AG08395 (cell line): ENCODE measurements at regions not wholly inside any gene's neighbourhood (a gene's known extent, or its start where the extent isn't known, plus 50 kb on each side); places are given as distances from the start of the nearest gene placed in this dataset.
"Not testable (repeated sequence)": the region's sequence is repeated elsewhere in the genome, so short reads cannot be mapped to it uniquely, and the experiment has no call there.

Experiments
- DNase-seq: peaks from one replicate; pipeline ENCODE4 v3.0.0; 2012; ENCODE audit warnings: mixed read lengths, low spot score

- DNase-seq, result not testable (repeated sequence)
Observed at GRCh38 chr6:57985734-57986133, 668.3 kb downstream of the PRIM2 start.

DNA sequence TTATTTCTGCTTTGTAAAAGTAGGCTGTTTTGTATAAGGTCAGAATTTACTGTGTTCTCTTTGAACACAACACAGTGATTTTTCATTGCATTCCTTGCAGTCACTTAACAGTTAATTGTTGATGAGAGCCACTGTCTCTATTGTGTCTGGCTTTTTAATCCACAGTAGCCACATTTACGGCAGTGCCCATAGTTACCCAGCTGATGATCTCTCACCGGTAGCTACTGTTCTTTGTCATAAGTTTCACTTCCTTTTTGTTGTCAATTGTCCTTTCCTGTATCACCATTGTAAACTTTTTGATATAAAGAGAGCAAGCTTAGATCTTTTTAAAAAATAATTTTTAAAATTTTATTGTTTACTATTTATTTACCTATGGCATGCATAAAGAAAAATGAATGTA, 669.2 kb downstream of the PRIM2 start:
- not testable (repeated sequence) for DNase-seq

DNA sequence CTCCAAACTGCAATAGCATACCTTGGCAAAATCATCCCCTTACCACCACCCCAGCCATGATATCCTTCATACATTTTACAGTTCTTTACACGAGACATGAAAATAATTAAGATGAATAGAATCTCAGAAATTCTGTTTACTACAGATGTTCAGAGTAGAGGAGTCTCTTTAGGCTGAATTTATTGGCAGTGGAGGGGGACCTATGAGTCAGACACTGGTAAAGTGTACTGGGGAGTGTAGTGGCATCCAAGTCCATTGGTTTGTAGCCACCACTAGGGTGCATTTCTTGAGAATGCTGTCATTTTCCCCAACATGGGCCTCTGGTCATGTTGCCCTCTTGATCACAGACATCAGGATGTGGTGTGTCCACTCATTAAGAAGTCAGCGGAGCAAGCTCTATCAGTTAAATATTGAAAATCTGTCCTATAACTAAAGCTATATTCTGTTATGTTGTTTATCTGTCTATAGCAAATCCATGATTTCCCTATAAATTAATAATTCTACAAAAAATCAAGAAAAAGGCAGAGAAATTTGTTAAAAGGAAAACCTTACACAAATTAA, 672.2 kb downstream of the PRIM2 start:
- DNase-seq, result not testable (repeated sequence)

DNA sequence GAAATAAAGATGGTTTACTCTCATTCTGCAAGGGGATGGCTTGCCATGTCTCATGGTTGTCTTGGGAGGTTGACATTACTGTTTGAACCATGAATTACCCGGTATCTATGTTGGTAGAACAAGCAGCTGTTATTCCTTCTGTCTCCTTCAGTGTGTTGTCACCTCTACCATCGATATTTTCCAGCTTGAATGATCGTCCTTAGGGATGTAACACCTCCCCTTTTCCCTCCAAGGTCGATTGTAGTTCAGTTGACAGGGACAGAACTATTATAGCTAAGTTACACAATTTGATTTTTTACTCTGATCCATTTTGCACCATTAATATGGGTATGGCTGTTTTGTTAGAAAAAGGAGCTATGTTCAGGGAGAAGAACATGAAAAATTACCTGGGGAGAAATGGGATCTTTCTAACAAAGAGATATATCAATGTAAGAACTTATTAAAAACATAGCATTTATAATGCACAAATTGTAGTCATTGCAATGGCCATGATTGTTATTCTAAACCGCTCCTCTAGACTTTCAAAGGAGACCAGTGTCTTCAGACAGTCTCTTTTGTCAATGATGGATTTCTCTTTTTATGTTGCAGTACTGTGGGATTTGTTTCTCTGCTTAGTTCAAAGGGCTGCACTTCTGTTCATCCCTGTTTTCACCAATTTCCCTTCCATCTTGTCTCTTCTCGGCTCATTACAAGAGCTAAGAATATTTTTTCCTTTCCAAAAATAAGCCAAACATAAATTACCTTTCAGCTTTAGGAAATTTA, 681.6 kb downstream of the PRIM2 start:
- DNase-seq, result not testable (repeated sequence)

GRCh38 chr6:58000233-58000632, 682.8 kb downstream of the PRIM2 start:
- not testable (repeated sequence) for DNase-seq

DNA sequence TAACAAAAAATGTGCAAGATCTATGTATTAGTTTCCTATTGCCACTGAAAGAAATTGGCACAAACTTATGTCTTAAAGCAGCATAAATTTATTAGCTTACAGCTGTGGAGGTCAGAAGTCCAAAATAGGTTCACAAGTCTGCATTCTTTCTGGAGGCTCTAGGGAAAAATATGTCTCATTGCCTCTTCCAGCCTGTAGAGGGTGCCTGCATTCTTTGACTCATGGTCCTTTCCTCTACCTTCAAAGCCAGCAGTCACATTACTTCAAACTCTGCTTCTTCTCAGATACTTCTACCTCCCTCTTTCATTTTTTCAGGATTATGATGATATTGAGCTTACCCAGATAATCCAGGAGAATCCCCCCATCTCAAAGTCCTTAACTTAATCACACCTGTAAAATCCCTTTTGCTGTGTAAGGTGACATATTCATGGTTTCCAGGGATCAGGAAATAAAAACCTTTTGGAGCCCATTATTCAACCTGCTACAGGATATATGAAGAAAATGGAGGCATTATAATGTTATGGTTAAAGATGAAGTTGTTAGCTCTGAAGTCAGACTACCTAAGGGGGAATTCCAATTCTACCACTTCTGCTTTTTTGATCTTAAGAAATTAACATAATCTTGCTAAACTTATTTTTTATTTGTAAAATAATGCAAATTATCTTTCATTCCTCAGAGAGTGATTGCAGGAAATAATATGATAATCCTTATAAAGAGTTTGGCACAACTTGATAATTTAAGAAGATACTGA, 686.2 kb downstream of the PRIM2 start:
- not testable (repeated sequence) for DNase-seq

DNA sequence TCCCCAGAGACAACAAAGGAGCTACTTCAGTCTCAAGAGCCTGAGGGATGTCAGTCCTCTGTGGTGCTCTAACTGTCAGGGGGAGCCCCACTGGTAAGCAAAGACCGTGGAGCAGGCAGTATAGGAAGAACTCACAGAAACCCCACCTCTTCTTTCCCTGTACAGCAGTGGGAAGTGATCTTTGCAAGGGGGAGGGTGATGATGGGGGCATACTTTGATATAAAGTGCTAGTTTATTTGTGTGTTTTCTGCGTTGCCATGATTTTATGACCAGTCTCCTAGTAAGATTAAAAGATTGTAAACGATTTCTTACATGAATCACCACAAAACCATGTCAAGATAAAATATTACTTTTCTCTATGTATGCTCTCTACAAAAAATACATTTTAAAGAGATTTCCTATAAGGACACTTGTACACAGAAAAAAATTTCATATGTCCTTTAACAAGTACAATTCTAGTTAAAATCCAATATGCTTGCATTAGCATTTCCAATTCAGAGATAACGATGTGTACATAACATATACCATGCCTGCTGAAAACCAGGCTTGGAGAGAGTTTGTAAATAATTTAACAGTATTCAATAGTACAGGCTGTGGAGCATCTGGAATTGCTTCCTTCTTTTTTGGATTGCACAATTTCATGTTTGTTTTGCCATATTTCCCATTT, 690.0 kb downstream of the PRIM2 start:
- DNase-seq, result not testable (repeated sequence)

- DNase-seq, result not testable (repeated sequence)
Observed at GRCh38 chr6:58008001-58008335, 690.5 kb downstream of the PRIM2 start.

GRCh38 chr6:58011954-58012600, 694.6 kb downstream of the PRIM2 start:
- not testable (repeated sequence) for DNase-seq

GRCh38 chr6:58016614-58017013, 699.2 kb downstream of the PRIM2 start:
- not testable (repeated sequence) for DNase-seq

DNA sequence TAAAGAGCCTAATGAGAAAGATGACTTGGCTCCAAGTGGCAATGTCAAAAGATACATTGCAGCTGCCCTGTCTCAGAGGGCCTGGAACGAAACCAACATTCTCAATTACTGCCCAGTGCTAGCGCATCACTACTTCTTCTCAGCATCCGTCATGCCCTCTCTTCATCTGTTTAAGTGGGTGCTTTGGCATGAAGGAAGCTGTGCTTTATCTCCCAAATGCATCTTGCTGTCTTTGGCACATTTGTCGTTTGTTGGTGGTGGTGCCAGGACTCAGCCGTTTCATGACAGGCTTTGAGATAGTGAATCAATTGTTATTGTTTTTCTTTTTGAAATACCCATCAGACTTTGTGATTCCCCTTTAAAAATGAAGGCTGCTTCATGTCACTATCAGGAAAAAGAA, 710.8 kb downstream of the PRIM2 start:
- DNase-seq, result not testable (repeated sequence)

DNA sequence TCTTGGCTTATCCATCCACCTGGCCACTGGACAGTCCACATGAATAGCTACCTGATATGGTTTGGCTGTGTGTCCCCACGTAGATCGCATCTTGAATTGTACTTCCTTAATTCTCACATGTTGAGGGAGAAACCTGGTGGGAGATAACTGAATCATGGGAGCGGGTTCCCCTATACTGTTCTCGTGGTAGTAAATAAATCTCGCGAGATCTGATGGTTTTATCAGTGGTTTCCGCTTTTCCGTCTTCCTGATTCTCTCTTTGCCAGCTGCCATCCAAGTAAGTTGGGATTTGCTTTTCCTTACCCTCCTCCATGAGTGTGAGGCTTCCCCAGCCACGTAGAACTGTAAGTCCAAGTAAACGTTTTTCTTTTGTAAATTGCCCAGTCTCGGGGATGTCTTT, 720.8 kb downstream of the PRIM2 start:
- not testable (repeated sequence) for DNase-seq

- not testable (repeated sequence) for DNase-seq
Observed at GRCh38 chr6:58046584-58046983, 729.2 kb downstream of the PRIM2 start.

- not testable (repeated sequence) for DNase-seq
Observed at GRCh38 chr6:58047389-58047788, 730.0 kb downstream of the PRIM2 start.

- DNase-seq, result not testable (repeated sequence)
Observed at GRCh38 chr6:58047865-58048264, 730.4 kb downstream of the PRIM2 start.

DNA sequence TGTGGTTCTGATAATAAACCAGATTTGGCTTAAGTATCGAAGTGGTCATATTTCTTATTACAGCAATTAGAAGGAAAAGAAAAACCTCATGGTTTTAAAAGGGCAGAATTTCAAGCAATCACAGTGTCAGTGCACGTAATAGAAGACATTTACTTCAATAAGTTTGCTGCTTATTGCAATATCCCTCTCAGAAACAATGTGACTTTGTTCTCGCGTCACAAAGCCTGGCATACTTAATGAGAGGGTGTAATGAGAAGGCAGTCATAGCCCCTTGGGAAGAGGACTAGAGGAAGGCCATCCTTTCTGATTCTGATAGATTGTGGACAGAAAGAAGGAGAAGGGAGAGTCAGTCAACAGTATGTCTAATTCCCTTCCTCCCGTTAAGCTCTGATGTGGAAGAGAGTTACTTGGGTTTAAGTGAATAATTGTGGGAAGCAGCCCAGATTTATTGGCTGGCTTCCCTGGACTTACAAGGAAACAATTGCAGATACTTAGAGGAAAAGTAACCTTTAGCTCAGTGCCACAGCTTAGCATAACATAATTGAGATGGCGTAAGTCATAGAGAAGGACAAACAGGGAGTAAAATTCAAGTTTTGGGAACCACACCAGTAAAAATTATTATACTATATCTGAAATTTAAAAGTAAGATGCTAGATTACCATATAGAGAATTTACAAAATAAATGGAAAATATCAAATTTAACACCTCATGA, 738.2 kb downstream of the PRIM2 start:
- DNase-seq, result not testable (repeated sequence)

GRCh38 chr6:58059701-58060100, 742.3 kb downstream of the PRIM2 start:
- DNase-seq, result peak; percentile 3

DNA sequence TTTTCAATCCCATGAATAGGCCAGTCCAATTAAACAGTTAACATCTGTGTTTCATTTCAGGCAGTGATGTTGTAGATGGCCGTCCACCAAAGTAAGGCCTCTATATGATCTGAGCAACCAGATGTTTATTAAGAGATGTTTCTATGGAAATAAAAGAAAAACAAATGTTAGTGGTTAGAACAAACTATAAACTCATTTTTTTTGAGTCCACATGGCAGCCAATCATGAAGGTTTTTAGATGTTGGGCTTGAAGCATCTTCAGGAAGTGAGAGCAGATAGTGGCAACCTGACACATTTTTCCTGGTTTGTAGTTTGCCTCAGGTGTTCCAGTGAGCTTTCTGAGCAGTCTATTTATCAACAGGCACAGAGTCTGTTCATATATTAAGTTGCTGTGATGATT, 746.1 kb downstream of the PRIM2 start:
- DNase-seq, result not testable (repeated sequence)

GRCh38 chr6:58067867-58068548, 750.6 kb downstream of the PRIM2 start:
- not testable (repeated sequence) for DNase-seq

DNA sequence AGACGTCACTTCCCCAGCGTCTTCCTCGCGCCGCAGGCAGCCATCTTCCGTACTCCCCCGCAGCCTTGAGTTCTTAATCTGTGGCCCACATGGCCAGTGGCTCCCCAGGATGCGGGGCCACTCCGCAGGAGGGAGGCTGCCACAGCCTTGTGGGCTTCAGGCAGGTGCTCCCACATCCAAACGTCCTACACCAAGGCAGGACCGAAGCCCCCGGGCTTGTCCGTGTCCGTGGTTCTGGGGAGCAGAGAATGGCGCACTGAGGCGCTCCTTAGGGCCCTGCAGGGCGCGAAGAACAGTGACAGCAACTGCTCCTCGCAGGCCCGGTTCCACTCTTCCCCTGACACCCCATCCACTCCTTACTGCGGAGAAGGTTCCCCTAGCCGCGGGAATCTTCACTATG, 755.8 kb downstream of the PRIM2 start:
- no peak for DNase-seq

GRCh38 chr6:58090067-58090466, 772.6 kb downstream of the PRIM2 start:
- not testable (repeated sequence) for DNase-seq
